GM12891 (cell line): ENCODE measurements at regions not wholly inside any gene's neighbourhood (a gene's known extent, or its start where the extent isn't known, plus 50 kb on each side); places are given as distances from the start of the nearest gene placed in this dataset.

ENCODE experiments used
- POLR2A ChIP-seq: IDR thresholded peaks from 2 replicates; pipeline ENCODE4 v1.6.1; 2011; ENCODE audit warnings: low read depth, low read length, control low read depth
- POU2F2 ChIP-seq: IDR thresholded peaks from 2 replicates; pipeline ENCODE4 v1.6.1; 2011; ENCODE audit warnings: low read depth, mild to moderate bottlenecking, control low read depth, low read length, moderate library complexity

DNA sequence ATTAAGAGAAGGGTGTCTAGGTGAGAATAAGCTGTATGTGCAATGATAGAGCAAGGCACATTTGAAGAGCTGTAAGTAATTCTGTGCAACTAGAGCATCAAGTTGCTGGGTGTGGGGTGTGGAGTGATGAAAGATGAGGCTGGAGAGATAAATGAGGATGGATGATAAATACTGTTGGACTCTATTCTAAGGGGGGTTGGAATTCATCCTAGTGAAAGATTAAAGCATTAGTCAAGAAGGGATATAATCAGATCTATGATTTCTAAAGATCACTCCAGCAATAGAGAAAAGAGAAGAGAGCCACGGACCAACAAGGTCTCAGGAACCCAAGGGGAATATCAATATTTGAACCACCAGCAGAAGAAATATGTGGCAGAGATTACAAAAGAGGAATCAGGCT, 415.0 kb upstream of the RPS6KA3 start:
- TF ChIP-seq POLR2A: no peak
- TF ChIP-seq POU2F2: no peak
